ENCODE measurements at regions not wholly inside any gene's neighbourhood (a gene's known extent, or its start where the extent isn't known, plus 50 kb on each side); places are given as distances from the start of the nearest gene placed in this dataset.

DNA sequence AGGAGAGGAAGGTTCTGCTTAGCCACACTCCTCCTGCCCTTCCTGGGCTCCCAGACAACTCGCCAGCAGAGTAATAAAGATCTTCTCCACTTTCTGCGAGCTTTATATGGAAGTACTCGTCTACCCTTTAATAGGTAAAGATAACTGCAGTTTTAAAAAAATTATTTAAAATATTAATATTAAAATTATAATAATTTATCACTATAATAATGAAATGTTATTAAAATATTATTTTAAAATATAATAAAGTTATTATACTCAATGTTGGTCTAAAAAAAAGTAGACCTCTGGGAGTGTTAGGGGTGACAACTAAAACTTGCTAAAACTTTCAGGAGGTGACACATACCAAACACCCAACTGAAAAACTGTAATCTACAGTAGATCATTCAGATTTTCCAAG is 81.5 kb downstream of the RBM43 start:
- TF ChIP-seq, protein P1, sequence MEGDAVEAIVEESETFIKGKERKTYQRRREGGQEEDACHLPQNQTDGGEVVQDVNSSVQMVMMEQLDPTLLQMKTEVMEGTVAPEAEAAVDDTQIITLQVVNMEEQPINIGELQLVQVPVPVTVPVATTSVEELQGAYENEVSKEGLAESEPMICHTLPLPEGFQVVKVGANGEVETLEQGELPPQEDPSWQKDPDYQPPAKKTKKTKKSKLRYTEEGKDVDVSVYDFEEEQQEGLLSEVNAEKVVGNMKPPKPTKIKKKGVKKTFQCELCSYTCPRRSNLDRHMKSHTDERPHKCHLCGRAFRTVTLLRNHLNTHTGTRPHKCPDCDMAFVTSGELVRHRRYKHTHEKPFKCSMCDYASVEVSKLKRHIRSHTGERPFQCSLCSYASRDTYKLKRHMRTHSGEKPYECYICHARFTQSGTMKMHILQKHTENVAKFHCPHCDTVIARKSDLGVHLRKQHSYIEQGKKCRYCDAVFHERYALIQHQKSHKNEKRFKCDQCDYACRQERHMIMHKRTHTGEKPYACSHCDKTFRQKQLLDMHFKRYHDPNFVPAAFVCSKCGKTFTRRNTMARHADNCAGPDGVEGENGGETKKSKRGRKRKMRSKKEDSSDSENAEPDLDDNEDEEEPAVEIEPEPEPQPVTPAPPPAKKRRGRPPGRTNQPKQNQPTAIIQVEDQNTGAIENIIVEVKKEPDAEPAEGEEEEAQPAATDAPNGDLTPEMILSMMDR (IDR thresholded peaks at IDR 0.05; ENCODE audit: insufficient read depth, low read depth, low read length), result no peak
- TF ChIP-seq EZH2 (IDR thresholded peaks at IDR 0.05; ENCODE audit: insufficient read depth, low read length), result no peak

Measured in astrocyte (in vitro differentiated cells and primary cell).